ENCODE measurements at regions not wholly inside any gene's neighbourhood (a gene's known extent, or its start where the extent isn't known, plus 50 kb on each side); places are given as distances from the start of the nearest gene placed in this dataset.

DNA sequence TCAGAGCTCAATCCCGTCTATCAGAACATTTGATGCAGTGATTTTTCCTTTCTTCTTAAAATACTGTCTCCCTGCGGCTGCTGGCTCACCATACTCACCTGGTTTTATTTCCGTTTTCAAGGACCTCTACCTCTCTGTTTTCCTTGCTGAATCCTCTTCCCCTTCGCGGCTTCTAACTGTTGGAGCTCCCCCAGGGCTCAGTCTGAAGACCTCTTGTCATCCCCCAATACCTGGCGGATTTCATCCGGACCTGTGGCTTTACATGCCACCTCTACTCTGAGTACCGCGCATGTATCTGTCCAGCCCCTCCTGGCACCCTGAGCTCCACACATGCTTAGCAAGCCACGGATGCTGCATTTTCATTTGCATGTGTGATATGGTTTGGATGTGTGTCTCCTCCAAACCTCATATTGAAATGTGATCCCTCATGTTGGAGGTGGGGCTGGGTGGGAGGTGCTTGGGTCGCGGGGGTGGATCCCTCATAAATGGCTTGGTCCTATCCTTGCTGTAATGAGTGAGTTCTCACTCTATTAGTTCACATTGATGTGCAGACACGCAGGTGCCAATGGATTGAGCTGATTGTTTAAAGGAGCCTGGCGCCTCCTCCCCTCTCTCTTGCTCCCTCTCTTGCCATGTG is 106.2 kb upstream of the LSM14A start:
- Histone ChIP-seq H4K20me1 (ENCODE audit: insufficient read depth) (no peaks in the 10 kb centered on the region), H2AFZ (ENCODE audit: low read depth) (no peak overlapping the region), H3K4me2 (no peak overlapping the region), H3K79me2 (ENCODE audit: insufficient read depth) (no peaks in the 10 kb centered on the region), H3K4me1 (ENCODE audit: control insufficient read depth in 1 of 2, insufficient read depth in 2 of 2, low read depth in 1 of 2, low read length in 1 of 2) (no peaks in the 10 kb centered on the region), H3K9me3 (no peaks in the 10 kb centered on the region), H3K36me3 (replicated peaks in 1 of 2; ENCODE audit: control insufficient read depth in 1 of 2, insufficient read depth in 2 of 2, low read length in 1 of 2) (no peaks in the 10 kb centered on the region), H3K9me2 (no peaks in the 10 kb centered on the region), H3K27me3 (ENCODE audit: insufficient read depth) (no peaks in the 10 kb centered on the region; the same call in 1 of the 2 replicates), H3K9ac (no peak overlapping the region), H3F3A (replicated peaks; ENCODE audit: insufficient read depth) (no peaks in the 10 kb centered on the region), H3K27ac (ENCODE audit: low read depth in 2 of 2, low read length in 1 of 2) (no peak overlapping the region), H3K4me3 (ENCODE audit: low read depth in 2 of 2, low read length in 1 of 2) (no peak overlapping the region)
- ChIA-PET CTCF (interaction anchor here (0.9 to 3.0 kb wide), 5 partner anchors 24 to 288 kb away, joined by 3 to 11 read pairs (median 5); no protein-coding TSS in a partner anchor), POLR2A (no interaction called here)
- 58% methylated on average over 14 of the region's 14 CpGs for WGBS (ENCODE audit: low lambda C conversion rate)
- no peak for TF ChIP-seq TCF12 (IDR thresholded peaks at IDR 0.05)
- TF ChIP-seq, protein P1, sequence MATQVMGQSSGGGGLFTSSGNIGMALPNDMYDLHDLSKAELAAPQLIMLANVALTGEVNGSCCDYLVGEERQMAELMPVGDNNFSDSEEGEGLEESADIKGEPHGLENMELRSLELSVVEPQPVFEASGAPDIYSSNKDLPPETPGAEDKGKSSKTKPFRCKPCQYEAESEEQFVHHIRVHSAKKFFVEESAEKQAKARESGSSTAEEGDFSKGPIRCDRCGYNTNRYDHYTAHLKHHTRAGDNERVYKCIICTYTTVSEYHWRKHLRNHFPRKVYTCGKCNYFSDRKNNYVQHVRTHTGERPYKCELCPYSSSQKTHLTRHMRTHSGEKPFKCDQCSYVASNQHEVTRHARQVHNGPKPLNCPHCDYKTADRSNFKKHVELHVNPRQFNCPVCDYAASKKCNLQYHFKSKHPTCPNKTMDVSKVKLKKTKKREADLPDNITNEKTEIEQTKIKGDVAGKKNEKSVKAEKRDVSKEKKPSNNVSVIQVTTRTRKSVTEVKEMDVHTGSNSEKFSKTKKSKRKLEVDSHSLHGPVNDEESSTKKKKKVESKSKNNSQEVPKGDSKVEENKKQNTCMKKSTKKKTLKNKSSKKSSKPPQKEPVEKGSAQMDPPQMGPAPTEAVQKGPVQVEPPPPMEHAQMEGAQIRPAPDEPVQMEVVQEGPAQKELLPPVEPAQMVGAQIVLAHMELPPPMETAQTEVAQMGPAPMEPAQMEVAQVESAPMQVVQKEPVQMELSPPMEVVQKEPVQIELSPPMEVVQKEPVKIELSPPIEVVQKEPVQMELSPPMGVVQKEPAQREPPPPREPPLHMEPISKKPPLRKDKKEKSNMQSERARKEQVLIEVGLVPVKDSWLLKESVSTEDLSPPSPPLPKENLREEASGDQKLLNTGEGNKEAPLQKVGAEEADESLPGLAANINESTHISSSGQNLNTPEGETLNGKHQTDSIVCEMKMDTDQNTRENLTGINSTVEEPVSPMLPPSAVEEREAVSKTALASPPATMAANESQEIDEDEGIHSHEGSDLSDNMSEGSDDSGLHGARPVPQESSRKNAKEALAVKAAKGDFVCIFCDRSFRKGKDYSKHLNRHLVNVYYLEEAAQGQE (IDR thresholded peaks at IDR 0.05; ENCODE audit: low read depth, low read length) = no peak
- TF ChIP-seq RAD21 (IDR thresholded peaks at IDR 0.05; ENCODE audit: low read length) = no peak
- no peak for TF ChIP-seq NRF1 (IDR thresholded peaks at IDR 0.05; ENCODE audit: low read depth, low read length)
- no peak for DNase-seq

DNA sequence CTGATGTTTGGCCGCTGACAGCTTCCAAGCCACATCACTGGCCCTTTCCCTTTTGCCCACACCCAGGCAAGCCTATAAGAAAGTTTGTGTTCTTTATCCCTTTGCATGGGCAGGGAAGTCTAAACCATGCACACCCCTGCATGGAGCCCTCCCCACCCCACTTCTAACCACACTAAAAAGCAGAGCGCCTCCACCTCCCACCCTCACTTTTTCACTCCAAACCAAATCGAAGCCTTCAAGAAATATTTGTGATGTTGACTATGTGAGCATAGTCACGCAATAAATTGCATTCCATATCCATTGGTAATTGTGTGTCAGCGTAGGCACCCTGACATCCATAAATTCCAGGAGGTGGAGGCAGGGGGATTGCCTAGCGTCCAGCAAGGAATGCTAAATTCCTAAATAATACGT is 104.4 kb upstream of the LSM14A start:
- no peaks in the 10 kb centered on the region for H3K36me3 ChIP-seq (replicated peaks in 1 of 2; ENCODE audit: control insufficient read depth in 1 of 2, insufficient read depth in 2 of 2, low read length in 1 of 2)
- H3K4me3 ChIP-seq (ENCODE audit: low read depth in 2 of 2, low read length in 1 of 2) = no peak overlapping the region
- H3K9me3 ChIP-seq = no peaks in the 10 kb centered on the region
- H4K20me1 ChIP-seq (ENCODE audit: insufficient read depth) = no peaks in the 10 kb centered on the region
- TF ChIP-seq MXI1 (IDR thresholded peaks at IDR 0.05; ENCODE audit: low read depth, low read length) = no peak
- no peak for TF ChIP-seq EP300 (IDR thresholded peaks at IDR 0.05; ENCODE audit: borderline replicate concordance in 1 of 2, low read depth in 1 of 2, low read length in 1 of 2)
- TF ChIP-seq GATA2 (CRISPR knock-in tag; IDR thresholded peaks at IDR 0.05) = no peak
- TF ChIP-seq, protein P2, sequence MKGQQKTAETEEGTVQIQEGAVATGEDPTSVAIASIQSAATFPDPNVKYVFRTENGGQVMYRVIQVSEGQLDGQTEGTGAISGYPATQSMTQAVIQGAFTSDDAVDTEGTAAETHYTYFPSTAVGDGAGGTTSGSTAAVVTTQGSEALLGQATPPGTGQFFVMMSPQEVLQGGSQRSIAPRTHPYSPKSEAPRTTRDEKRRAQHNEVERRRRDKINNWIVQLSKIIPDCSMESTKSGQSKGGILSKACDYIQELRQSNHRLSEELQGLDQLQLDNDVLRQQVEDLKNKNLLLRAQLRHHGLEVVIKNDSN (IDR thresholded peaks at IDR 0.05; ENCODE audit: borderline replicate concordance, low read depth) = no peak
- no peak overlapping the region for H3K9ac ChIP-seq
- H2AFZ ChIP-seq (ENCODE audit: low read depth) = no peak overlapping the region
- no peak overlapping the region for H3K4me2 ChIP-seq
- ChIA-PET CTCF (no interaction called here), POLR2A (no interaction called here)
- no peaks in the 10 kb centered on the region for H3K4me1 ChIP-seq (ENCODE audit: control insufficient read depth in 1 of 2, insufficient read depth in 2 of 2, low read depth in 1 of 2, low read length in 1 of 2)
- no peaks in the 10 kb centered on the region for H3K79me2 ChIP-seq (ENCODE audit: insufficient read depth)
- 39% methylated on average over 7 of the region's 7 CpGs for WGBS (ENCODE audit: low lambda C conversion rate)
- H3K27me3 ChIP-seq (ENCODE audit: insufficient read depth) = no peaks in the 10 kb centered on the region; the same call in 1 of the 2 replicates
- H3K27ac ChIP-seq (ENCODE audit: low read depth in 2 of 2, low read length in 1 of 2) = no peak overlapping the region
- no peaks in the 10 kb centered on the region for H3K9me2 ChIP-seq
- no peaks in the 10 kb centered on the region for H3F3A ChIP-seq (replicated peaks; ENCODE audit: insufficient read depth)
- no peak for DNase-seq

Measured in SK-N-SH (cell line).